Stomach (tissue), 4 donors: ENCODE measurements at regions not wholly inside any gene's neighbourhood (a gene's known extent, or its start where the extent isn't known, plus 50 kb on each side); places are given as distances from the start of the nearest gene placed in this dataset.

Source experiments
- CTCF ChIP-seq, 7 experiments: fragments of 450-650 bp in 4 of 7; fragments of 200-600 bp in 3 of 7; sonication (generic) in 3 of 7; IDR thresholded peaks; one replicate each; pipeline ENCODE4 v1.5.1; 2016 to 2019; ENCODE audit warnings: antibody characterized with exemption in 7 of 7, control low read depth in 2 of 7, mild to moderate bottlenecking in 1 of 7
- EP300 ChIP-seq: sonication (generic); formaldehyde crosslinking; IDR thresholded peaks from one replicate; pipeline ENCODE4 v1.6.1; 2017; ENCODE audit warnings: antibody characterized with exemption
- POLR2A ChIP-seq, 4 donors: fragments of 450-650 bp; IDR thresholded peaks; one replicate each; pipeline ENCODE4 v1.6.1; 2016; ENCODE audit warnings: antibody characterized with exemption in 4 of 4, control low read depth in 2 of 4, mild to moderate bottlenecking in 1 of 4, moderate library complexity in 1 of 4
- POLR2AphosphoS5 ChIP-seq, 3 donors: sonication (generic); formaldehyde crosslinking; IDR thresholded peaks; one replicate each; pipeline ENCODE4 v1.6.1; 2016; ENCODE audit warnings: antibody characterized with exemption in 3 of 3

GRCh38 chr11:95563173-95563572 lies 226.4 kb downstream of the FAM76B start:
- TF ChIP-seq CTCF (IDR thresholded peaks at IDR 0.05) (no peak), POLR2A (IDR thresholded peaks at IDR 0.05) (no peak), POLR2AphosphoS5 (IDR thresholded peaks at IDR 0.05) (no peak), EP300 (no peak)
